HG03097 (cell line): ENCODE measurements at regions not wholly inside any gene's neighbourhood (a gene's known extent, or its start where the extent isn't known, plus 50 kb on each side); places are given as distances from the start of the nearest gene placed in this dataset.

Source experiments
- ATAC-seq: cut with Tn5 transposase; IDR thresholded peaks from one replicate; pipeline ENCODE4 v1.9.1; 2021; ENCODE audit not compliant: unreplicated experiment, low FRiP score

GRCh38 chr6:62345962-62346689 lies 60.1 kb upstream of the KHDRBS2 start:
- ATAC-seq, result no peak

- ATAC-seq, result no peak
Observed at GRCh38 chr6:62345446-62345845, 59.4 kb upstream of the KHDRBS2 start.

GRCh38 chr6:62344850-62345249 lies 58.8 kb upstream of the KHDRBS2 start:
- no peak for ATAC-seq

- no peak for ATAC-seq
Observed at GRCh38 chr6:62338477-62338876, 52.5 kb upstream of the KHDRBS2 start.
